PC-3 (cell line): ENCODE measurements at regions not wholly inside any gene's neighbourhood (a gene's known extent, or its start where the extent isn't known, plus 50 kb on each side); places are given as distances from the start of the nearest gene placed in this dataset.

Experiments used
- EZH2 ChIP-seq: fragments of 300-600 bp; sonication (generic); IDR thresholded peaks from one replicate; pipeline ENCODE4 v1.6.1; 2017; ENCODE audit warnings: antibody characterized with exemption, mild to moderate bottlenecking, low read length; ENCODE audit not compliant: unreplicated experiment
- EZH2phosphoT487 ChIP-seq: fragments of 300-600 bp; sonication (generic); IDR thresholded peaks from 2 replicates; pipeline ENCODE4 v1.6.1; 2018; ENCODE audit warnings: mild to moderate bottlenecking, antibody characterized with exemption, low read length, borderline replicate concordance
- TF ChIP-seq, protein P1 (sequence below): fragments of 300-600 bp; sonication (generic); conservative IDR thresholded peaks from 2 replicates; pipeline ENCODE4 v1.5.1; 2017; ENCODE audit warnings: antibody characterized with exemption, low read depth, mild to moderate bottlenecking, low read length

- TF ChIP-seq, protein P1, sequence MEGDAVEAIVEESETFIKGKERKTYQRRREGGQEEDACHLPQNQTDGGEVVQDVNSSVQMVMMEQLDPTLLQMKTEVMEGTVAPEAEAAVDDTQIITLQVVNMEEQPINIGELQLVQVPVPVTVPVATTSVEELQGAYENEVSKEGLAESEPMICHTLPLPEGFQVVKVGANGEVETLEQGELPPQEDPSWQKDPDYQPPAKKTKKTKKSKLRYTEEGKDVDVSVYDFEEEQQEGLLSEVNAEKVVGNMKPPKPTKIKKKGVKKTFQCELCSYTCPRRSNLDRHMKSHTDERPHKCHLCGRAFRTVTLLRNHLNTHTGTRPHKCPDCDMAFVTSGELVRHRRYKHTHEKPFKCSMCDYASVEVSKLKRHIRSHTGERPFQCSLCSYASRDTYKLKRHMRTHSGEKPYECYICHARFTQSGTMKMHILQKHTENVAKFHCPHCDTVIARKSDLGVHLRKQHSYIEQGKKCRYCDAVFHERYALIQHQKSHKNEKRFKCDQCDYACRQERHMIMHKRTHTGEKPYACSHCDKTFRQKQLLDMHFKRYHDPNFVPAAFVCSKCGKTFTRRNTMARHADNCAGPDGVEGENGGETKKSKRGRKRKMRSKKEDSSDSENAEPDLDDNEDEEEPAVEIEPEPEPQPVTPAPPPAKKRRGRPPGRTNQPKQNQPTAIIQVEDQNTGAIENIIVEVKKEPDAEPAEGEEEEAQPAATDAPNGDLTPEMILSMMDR = no peak
- TF ChIP-seq EZH2phosphoT487 = no peak
- TF ChIP-seq EZH2 = no peak
Measured at GRCh38 chr10:20417791-20418190, 479.3 kb downstream of the NEBL start.
